Mesenchymal stem cell (in vitro differentiated cells and primary cell): ENCODE measurements at regions not wholly inside any gene's neighbourhood (a gene's known extent, or its start where the extent isn't known, plus 50 kb on each side); places are given as distances from the start of the nearest gene placed in this dataset.

ENCODE experiments used
- DNase-seq: peaks from one replicate; pipeline ENCODE4 v3.0.0-alpha.2; 2013
- H2AFZ ChIP-seq: one replicate; pipeline ENCODE4 v1.6.1; 2013; ENCODE audit warnings: low read depth, mild to moderate bottlenecking, control low read depth, inconsistent platforms, low read length, moderate library complexity
- H2AK5ac ChIP-seq: 2 replicates; pipeline ENCODE4 v1.6.1; 2013; ENCODE audit warnings: low read length, moderate library complexity, mild to moderate bottlenecking, inconsistent platforms; ENCODE audit not compliant: severe bottlenecking
- H2BK120ac ChIP-seq: one replicate; pipeline ENCODE4 v1.6.1; 2013; ENCODE audit warnings: low read depth, mild to moderate bottlenecking, inconsistent platforms, low read length, moderate library complexity
- H2BK12ac ChIP-seq, 2 experiments: one replicate each; pipeline ENCODE4 v1.6.1; 2013; ENCODE audit warnings: inconsistent platforms in 2 of 2, low read length in 2 of 2, mild to moderate bottlenecking in 2 of 2, moderate library complexity in 2 of 2, control low read depth in 1 of 2
- H2BK15ac ChIP-seq: one replicate; pipeline ENCODE4 v1.6.1; 2013; ENCODE audit warnings: mild to moderate bottlenecking, low read depth, inconsistent platforms; ENCODE audit not compliant: poor library complexity, severe bottlenecking
- H2BK5ac ChIP-seq: 2 replicates; pipeline ENCODE4 v1.6.1; 2013; ENCODE audit warnings: low read depth, mild to moderate bottlenecking, low read length, control low read depth, inconsistent platforms; ENCODE audit not compliant: poor library complexity, severe bottlenecking
- H3K14ac ChIP-seq, 2 experiments: one replicate each; pipeline ENCODE4 v1.6.1; 2013; ENCODE audit warnings: inconsistent platforms in 2 of 2, low read length in 2 of 2, control low read depth in 1 of 2, mild to moderate bottlenecking in 1 of 2, moderate library complexity in 1 of 2
- H3K18ac ChIP-seq, 2 experiments: one replicate each; pipeline ENCODE4 v1.6.1; 2013; ENCODE audit warnings: inconsistent platforms in 2 of 2, low read length in 2 of 2, control low read depth in 1 of 2, low read depth in 1 of 2, mild to moderate bottlenecking in 1 of 2
- H3K23ac ChIP-seq, 2 experiments: one replicate each; pipeline ENCODE4 v1.6.1; 2013; ENCODE audit warnings: inconsistent platforms in 2 of 2, low read length in 2 of 2, mild to moderate bottlenecking in 2 of 2, moderate library complexity in 2 of 2, control low read depth in 1 of 2
- H3K27ac ChIP-seq: 2 replicates; pipeline ENCODE4 v1.5.1; 2013; ENCODE audit warnings: mild to moderate bottlenecking, moderate library complexity, low read length, control low read depth, inconsistent platforms; ENCODE audit not compliant: poor library complexity, severe bottlenecking
- H3K27me3 ChIP-seq, 2 experiments: 2 replicates each; pipeline versions ENCODE4 v1.6.1 to v1.7.0; 2013; ENCODE audit warnings: low read length in 2 of 2, mild to moderate bottlenecking in 2 of 2, moderate library complexity in 2 of 2, control low read depth in 1 of 2, inconsistent platforms in 1 of 2; ENCODE audit not compliant: control insufficient read depth in 1 of 2, insufficient read depth in 1 of 2
- H3K36me3 ChIP-seq, 2 experiments: 2 replicates each; pipeline versions ENCODE4 v1.6.1 to v1.7.0; 2013; ENCODE audit warnings: low read length in 2 of 2, control low read depth in 1 of 2, inconsistent platforms in 1 of 2, low read depth in 1 of 2, mild to moderate bottlenecking in 1 of 2; ENCODE audit not compliant: insufficient read depth in 2 of 2, control insufficient read depth in 1 of 2
- H3K4ac ChIP-seq, 2 experiments: one replicate each; pipeline ENCODE4 v1.6.1; 2013; ENCODE audit warnings: inconsistent platforms in 2 of 2, low read length in 2 of 2, mild to moderate bottlenecking in 2 of 2, moderate library complexity in 2 of 2, control low read depth in 1 of 2, low read depth in 1 of 2
- H3K4me1 ChIP-seq: 2 replicates; pipeline ENCODE4 v1.6.1; 2013; ENCODE audit warnings: low read depth, low read length, control low read depth; ENCODE audit not compliant: control insufficient read depth, insufficient read depth
- H3K4me2 ChIP-seq: 2 replicates; pipeline ENCODE4 v1.6.1; 2013; ENCODE audit warnings: low read length, mild to moderate bottlenecking, inconsistent platforms; ENCODE audit not compliant: poor library complexity, severe bottlenecking
- H3K4me3 ChIP-seq, 2 experiments: 2 replicates each; pipeline versions ENCODE4 v1.5.1 to v1.7.0; 2013; ENCODE audit warnings: low read length in 2 of 2, mild to moderate bottlenecking in 2 of 2, control low read depth in 1 of 2, low read depth in 1 of 2; ENCODE audit not compliant: insufficient read depth in 1 of 2
- H3K79me1 ChIP-seq: replicated peaks from 2 replicates; pipeline ENCODE4 v1.6.1; 2013; ENCODE audit warnings: mild to moderate bottlenecking, control low read depth, low read length, inconsistent platforms; ENCODE audit not compliant: poor library complexity, severe bottlenecking
- H3K9ac ChIP-seq: 2 replicates; pipeline ENCODE4 v1.7.0; 2013; ENCODE audit warnings: mild to moderate bottlenecking, low read length, moderate library complexity
- H3K9me3 ChIP-seq: 2 replicates; pipeline ENCODE4 v1.7.0; 2013; ENCODE audit warnings: mild to moderate bottlenecking, low read length; ENCODE audit not compliant: control insufficient read depth
- H4K8ac ChIP-seq: one replicate; pipeline ENCODE4 v1.6.1; 2013; ENCODE audit warnings: inconsistent platforms, mild to moderate bottlenecking, low read length, moderate library complexity
- H4K91ac ChIP-seq: one replicate; pipeline ENCODE4 v1.6.1; 2013; ENCODE audit warnings: mild to moderate bottlenecking, low read length, inconsistent platforms
- WGBS: methylation state at CpG from one replicate; pipeline ENCODE4 v1.1.7; 2013; ENCODE audit warnings: mixed read lengths; 5-methylcytosine and 5-hydroxymethylcytosine counted together

DNA sequence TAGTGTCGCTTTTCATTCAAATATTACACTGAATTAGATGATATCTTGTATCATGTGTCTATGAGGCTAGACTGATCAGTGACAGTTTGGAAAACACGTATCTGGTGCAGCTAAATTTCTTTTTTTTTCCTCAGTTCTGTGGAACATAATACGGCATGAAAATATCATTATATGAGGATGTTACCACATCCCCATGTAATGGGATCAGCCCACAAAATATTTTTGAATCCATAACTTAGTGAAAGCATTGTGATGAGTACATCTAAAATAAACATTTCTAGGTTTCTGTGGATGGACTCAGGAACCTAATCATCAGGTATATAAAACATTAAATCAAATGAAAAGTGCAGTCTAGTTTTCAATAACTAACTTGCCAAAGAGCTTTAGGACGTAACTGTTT lies 356.3 kb downstream of the USP25 start:
- 80% methylated on average over 1 of the region's 4 CpGs for WGBS
- H2BK15ac ChIP-seq = no peak overlapping the region
- no peak overlapping the region for H2AFZ ChIP-seq
- H4K91ac ChIP-seq = no peak overlapping the region
- no peaks in the 10 kb centered on the region for H3K4me1 ChIP-seq
- H3K4ac ChIP-seq = no peak overlapping the region
- H3K27me3 ChIP-seq = no peaks in the 10 kb centered on the region
- no peaks in the 10 kb centered on the region for H3K79me1 ChIP-seq
- H2BK12ac ChIP-seq = no peak overlapping the region
- H3K27ac ChIP-seq = no peak overlapping the region
- no peak for DNase-seq
- no peak overlapping the region for H3K18ac ChIP-seq
- no peak overlapping the region for H4K8ac ChIP-seq
- H2BK5ac ChIP-seq = no peak overlapping the region
- H3K14ac ChIP-seq = no peak overlapping the region
- H3K9ac ChIP-seq = peak overlapping the region; percentile 86
- no peaks in the 10 kb centered on the region for H3K36me3 ChIP-seq
- H2BK120ac ChIP-seq = no peak overlapping the region
- peak overlapping the region in 1 of 2 experiments; percentile 56 for H3K4me3 ChIP-seq
- no peak overlapping the region for H3K23ac ChIP-seq
- no peak overlapping the region for H3K4me2 ChIP-seq
- H3K9me3 ChIP-seq = no peaks in the 10 kb centered on the region
- H2AK5ac ChIP-seq = no peak overlapping the region

DNA sequence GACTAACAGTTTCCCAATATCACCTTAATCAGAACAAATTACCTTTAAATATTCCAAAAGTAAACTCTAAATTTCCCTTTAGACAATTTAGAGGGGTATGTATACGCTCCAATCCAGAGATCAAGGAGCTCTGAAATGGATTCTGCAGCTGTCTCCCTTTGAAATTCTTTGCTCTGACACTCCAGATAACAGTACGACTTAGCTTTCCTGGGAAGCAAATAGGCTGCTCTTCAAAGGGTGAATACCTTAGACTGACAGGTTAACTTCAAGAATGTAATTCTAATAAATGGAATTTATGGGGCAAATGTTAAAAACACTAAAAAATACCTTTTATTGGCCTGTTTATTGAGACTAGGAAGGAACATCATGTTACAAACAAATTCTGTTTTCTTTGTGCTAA lies 357.2 kb downstream of the USP25 start:
- WGBS = 82% methylated on average over 1 of the region's 2 CpGs

DNA sequence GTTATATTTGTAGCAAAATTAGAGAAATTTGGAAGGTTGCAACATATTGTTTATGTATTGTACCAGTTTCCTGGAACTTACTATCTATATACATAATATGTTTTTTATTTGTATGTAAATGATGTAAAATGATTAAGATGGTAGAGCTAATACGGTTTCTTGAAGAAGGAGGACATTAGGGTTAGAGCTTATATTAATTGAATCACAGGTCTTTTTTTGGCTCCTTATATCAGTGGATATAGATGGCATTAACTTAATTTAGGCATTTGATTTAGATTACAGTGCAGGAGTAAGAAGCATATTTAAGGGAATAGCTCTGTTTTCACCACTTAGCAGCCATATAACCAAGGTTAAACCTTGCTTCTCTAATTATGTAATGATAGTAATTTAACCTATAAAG lies 357.7 kb downstream of the USP25 start:
- no peak overlapping the region for H2BK120ac ChIP-seq
- WGBS = 89% methylated on average over 1 of the region's 1 CpG
- no peak overlapping the region for H2AK5ac ChIP-seq

More for the DNA sequence above, 357.2 kb downstream of the USP25 start:
- DNase-seq = no peak
- Histone ChIP-seq H3K27ac (no peak overlapping the region), H3K4ac (no peak overlapping the region), H3K4me2 (no peak overlapping the region), H3K9me3 (no peaks in the 10 kb centered on the region), H2BK5ac (no peak overlapping the region), H3K4me3 (no peak overlapping the region), H3K79me1 (no peaks in the 10 kb centered on the region), H2BK120ac (no peak overlapping the region), H4K91ac (no peak overlapping the region), H3K27me3 (no peaks in the 10 kb centered on the region), H2AFZ (no peak overlapping the region), H2BK12ac (no peak overlapping the region), H2BK15ac (no peak overlapping the region), H3K14ac (no peak overlapping the region), H3K9ac (peak overlapping the region; percentile 86), H2AK5ac (no peak overlapping the region), H4K8ac (no peak overlapping the region), H3K36me3 (no peaks in the 10 kb centered on the region), H3K18ac (no peak overlapping the region), H3K23ac (no peak overlapping the region), H3K4me1 (no peaks in the 10 kb centered on the region)

DNA sequence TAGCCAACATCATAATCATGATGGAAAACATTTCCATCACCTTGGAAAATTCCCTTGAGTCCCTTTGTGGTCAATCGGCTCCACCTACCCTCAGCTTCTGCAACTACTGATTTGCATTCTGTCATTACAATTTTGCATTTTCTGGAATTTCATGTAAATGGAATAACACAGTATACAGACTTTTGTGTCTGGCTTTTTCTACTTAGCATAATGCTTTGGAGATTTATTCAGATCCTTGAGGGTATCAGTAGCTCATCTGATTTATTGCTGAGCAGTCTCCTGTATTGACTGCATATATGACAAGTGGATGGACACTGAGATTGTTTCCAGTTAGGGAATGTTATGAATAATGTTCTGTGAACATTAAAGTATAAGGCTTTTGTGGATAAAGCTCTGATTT lies 358.3 kb downstream of the USP25 start:
- 100% methylated on average over 1 of the region's 1 CpG for WGBS
- Histone ChIP-seq H3K4me3 (no peak overlapping the region), H2BK12ac (no peak overlapping the region), H3K4me1 (no peaks in the 10 kb centered on the region), H2BK15ac (no peak overlapping the region), H3K14ac (no peak overlapping the region), H4K8ac (no peak overlapping the region), H3K36me3 (no peaks in the 10 kb centered on the region), H4K91ac (no peak overlapping the region), H3K23ac (no peak overlapping the region), H2AFZ (no peak overlapping the region), H3K79me1 (no peaks in the 10 kb centered on the region), H2AK5ac (no peak overlapping the region), H2BK120ac (no peak overlapping the region), H3K4ac (no peak overlapping the region), H3K27me3 (no peaks in the 10 kb centered on the region), H3K18ac (no peak overlapping the region), H3K9me3 (no peaks in the 10 kb centered on the region), H3K4me2 (no peak overlapping the region), H3K27ac (no peak overlapping the region), H2BK5ac (no peak overlapping the region), H3K9ac (no peak overlapping the region)
- no peak for DNase-seq

More for the DNA sequence above, 357.7 kb downstream of the USP25 start:
- no peak overlapping the region for H2BK12ac ChIP-seq
- H3K18ac ChIP-seq = no peak overlapping the region
- no peak overlapping the region for H3K14ac ChIP-seq
- no peak overlapping the region for H3K4me3 ChIP-seq
- no peak overlapping the region for H3K27ac ChIP-seq
- H3K4ac ChIP-seq = no peak overlapping the region
- H3K4me2 ChIP-seq = no peak overlapping the region
- no peaks in the 10 kb centered on the region for H3K4me1 ChIP-seq
- no peak overlapping the region for H4K91ac ChIP-seq
- H3K36me3 ChIP-seq = no peaks in the 10 kb centered on the region
- no peak overlapping the region for H2AFZ ChIP-seq
- no peak overlapping the region for H3K23ac ChIP-seq
- no peak overlapping the region for H4K8ac ChIP-seq
- no peaks in the 10 kb centered on the region for H3K9me3 ChIP-seq
- peak overlapping the region; percentile 86 for H3K9ac ChIP-seq
- no peak for DNase-seq
- no peak overlapping the region for H2BK5ac ChIP-seq
- H3K79me1 ChIP-seq = no peaks in the 10 kb centered on the region
- H2BK15ac ChIP-seq = no peak overlapping the region
- H3K27me3 ChIP-seq = no peaks in the 10 kb centered on the region
